ENCODE measurements at regions not wholly inside any gene's neighbourhood (a gene's known extent, or its start where the extent isn't known, plus 50 kb on each side); places are given as distances from the start of the nearest gene placed in this dataset.

DNA sequence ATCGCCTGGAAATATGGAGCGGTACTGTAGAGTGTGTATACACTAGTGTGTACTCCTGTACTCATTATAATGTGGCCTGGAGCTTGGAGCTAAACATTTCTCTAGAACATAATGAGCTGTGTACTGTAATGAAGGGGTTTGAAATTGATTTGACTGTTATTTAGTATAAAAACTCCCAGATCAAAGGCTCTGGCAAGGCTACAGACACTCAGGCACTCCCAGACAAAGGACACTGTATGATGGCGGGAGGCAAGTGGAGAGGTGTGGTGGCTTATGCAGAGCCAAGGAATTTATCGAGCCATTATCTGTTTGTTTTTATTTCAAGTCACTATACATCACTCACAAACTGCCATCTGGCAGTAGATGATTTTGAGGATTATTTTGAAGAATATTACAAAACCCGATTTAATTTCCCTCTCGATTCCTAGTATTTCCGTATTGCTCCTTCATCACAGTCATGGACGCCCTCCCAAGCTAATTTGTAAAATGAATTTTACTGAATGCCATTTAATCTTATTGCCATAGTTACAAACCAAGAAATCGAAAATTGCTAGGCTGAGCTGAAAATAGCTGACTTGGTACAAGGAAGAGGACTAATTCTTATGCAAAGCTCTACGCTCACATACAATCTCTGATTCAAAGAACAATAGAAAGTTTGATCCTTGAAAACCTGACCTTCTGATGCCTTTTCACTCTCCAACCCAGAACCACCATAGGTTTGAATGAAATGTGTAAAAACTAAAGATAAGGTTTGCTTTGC lies 240.2 kb upstream of the SEMA6A start:
- peak overlapping the region; percentile 1 for H3K9ac ChIP-seq (ENCODE audit: low read length)
- no peaks in the 10 kb centered on the region for H3F3A ChIP-seq (ENCODE audit: insufficient read depth, low read length, poor library complexity, severe bottlenecking)
- H3K9me2 ChIP-seq (ENCODE audit: insufficient read depth, low read length) = no peaks in the 10 kb centered on the region
- H3K27me3 ChIP-seq (ENCODE audit: insufficient read depth, low read depth, low read length) = no peaks in the 10 kb centered on the region
- peak overlapping the region; percentile 10 for H2AFZ ChIP-seq (ENCODE audit: low read depth, low read length)
- H3K4me2 ChIP-seq (ENCODE audit: low read length) = no peak overlapping the region
- no peaks in the 10 kb centered on the region for H3K36me3 ChIP-seq (ENCODE audit: insufficient read depth, low read length)
- no peak overlapping the region for H3K4me3 ChIP-seq (ENCODE audit: low read length)
- H4K20me1 ChIP-seq (ENCODE audit: insufficient read depth) = no peaks in the 10 kb centered on the region
- H3K27ac ChIP-seq (ENCODE audit: low read length) = peak overlapping the region; percentile 55
- no peaks in the 10 kb centered on the region for H3K9me3 ChIP-seq (ENCODE audit: low read length)
- TF ChIP-seq EP300 (conservative IDR thresholded peaks at IDR 0.05; ENCODE audit: poor library complexity, severe bottlenecking) (peak; percentile 31), SMC3 (conservative IDR thresholded peaks at IDR 0.05; ENCODE audit: poor library complexity) (no peak)
- no peaks in the 10 kb centered on the region for H3K79me2 ChIP-seq (replicated peaks; ENCODE audit: insufficient read depth, low read length)

GRCh38 chr5:116813906-116814305 lies 239.3 kb upstream of the SEMA6A start:
- Histone ChIP-seq H3K9me2 (ENCODE audit: insufficient read depth, low read length) (no peaks in the 10 kb centered on the region), H3K9ac (ENCODE audit: low read length) (no peak overlapping the region), H4K20me1 (ENCODE audit: insufficient read depth) (no peaks in the 10 kb centered on the region), H3K79me2 (replicated peaks; ENCODE audit: insufficient read depth, low read length) (no peaks in the 10 kb centered on the region), H3K27me3 (ENCODE audit: insufficient read depth, low read depth, low read length) (no peaks in the 10 kb centered on the region), H3K27ac (ENCODE audit: low read length) (no peak overlapping the region), H3K4me3 (ENCODE audit: low read length) (no peak overlapping the region), H3F3A (ENCODE audit: insufficient read depth, low read length, poor library complexity, severe bottlenecking) (no peaks in the 10 kb centered on the region), H2AFZ (ENCODE audit: low read depth, low read length) (no peak overlapping the region), H3K36me3 (ENCODE audit: insufficient read depth, low read length) (no peaks in the 10 kb centered on the region), H3K4me2 (ENCODE audit: low read length) (no peak overlapping the region), H3K9me3 (ENCODE audit: low read length) (no peaks in the 10 kb centered on the region)
- TF ChIP-seq POLR2AphosphoS5 (IDR thresholded peaks at IDR 0.05) = no peak

DNA sequence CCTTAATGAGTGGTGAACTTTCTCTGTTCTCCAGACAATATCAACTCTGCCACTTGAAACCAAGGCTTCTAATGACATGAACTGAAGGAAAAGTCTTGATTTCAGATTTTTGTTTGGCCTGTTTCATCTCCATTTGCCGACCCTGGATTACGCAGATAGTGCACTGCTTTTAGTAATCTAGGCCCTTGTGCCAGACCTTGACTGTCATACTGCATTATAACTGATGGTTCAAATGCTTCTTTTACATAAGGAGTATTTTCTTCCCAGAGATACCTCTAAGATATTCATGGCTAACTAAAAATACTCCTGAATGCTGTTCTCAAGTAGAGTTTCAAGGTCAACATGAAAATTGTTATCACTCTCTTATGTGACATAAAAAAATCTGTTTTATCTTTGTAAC lies 238.7 kb upstream of the SEMA6A start:
- Histone ChIP-seq H3K4me2 (ENCODE audit: low read length) (no peak overlapping the region), H2AFZ (ENCODE audit: low read depth, low read length) (no peak overlapping the region)
- TF ChIP-seq EP300 (conservative IDR thresholded peaks at IDR 0.05; ENCODE audit: poor library complexity, severe bottlenecking) (no peak), EZH2 (IDR thresholded peaks at IDR 0.05; ENCODE audit: borderline replicate concordance, insufficient read depth, low read length, poor library complexity, severe bottlenecking) (no peak), SMC3 (conservative IDR thresholded peaks at IDR 0.05; ENCODE audit: poor library complexity) (no peak)
- TF ChIP-seq, protein P1, sequence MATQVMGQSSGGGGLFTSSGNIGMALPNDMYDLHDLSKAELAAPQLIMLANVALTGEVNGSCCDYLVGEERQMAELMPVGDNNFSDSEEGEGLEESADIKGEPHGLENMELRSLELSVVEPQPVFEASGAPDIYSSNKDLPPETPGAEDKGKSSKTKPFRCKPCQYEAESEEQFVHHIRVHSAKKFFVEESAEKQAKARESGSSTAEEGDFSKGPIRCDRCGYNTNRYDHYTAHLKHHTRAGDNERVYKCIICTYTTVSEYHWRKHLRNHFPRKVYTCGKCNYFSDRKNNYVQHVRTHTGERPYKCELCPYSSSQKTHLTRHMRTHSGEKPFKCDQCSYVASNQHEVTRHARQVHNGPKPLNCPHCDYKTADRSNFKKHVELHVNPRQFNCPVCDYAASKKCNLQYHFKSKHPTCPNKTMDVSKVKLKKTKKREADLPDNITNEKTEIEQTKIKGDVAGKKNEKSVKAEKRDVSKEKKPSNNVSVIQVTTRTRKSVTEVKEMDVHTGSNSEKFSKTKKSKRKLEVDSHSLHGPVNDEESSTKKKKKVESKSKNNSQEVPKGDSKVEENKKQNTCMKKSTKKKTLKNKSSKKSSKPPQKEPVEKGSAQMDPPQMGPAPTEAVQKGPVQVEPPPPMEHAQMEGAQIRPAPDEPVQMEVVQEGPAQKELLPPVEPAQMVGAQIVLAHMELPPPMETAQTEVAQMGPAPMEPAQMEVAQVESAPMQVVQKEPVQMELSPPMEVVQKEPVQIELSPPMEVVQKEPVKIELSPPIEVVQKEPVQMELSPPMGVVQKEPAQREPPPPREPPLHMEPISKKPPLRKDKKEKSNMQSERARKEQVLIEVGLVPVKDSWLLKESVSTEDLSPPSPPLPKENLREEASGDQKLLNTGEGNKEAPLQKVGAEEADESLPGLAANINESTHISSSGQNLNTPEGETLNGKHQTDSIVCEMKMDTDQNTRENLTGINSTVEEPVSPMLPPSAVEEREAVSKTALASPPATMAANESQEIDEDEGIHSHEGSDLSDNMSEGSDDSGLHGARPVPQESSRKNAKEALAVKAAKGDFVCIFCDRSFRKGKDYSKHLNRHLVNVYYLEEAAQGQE (IDR thresholded peaks at IDR 0.05; ENCODE audit: borderline replicate concordance) = no peak

More for the DNA sequence above, 238.7 kb upstream of the SEMA6A start:
- Histone ChIP-seq H3K4me3 (ENCODE audit: low read length) (no peak overlapping the region), H3K9me2 (ENCODE audit: insufficient read depth, low read length) (no peaks in the 10 kb centered on the region), H3K36me3 (ENCODE audit: insufficient read depth, low read length) (no peaks in the 10 kb centered on the region), H3K79me2 (replicated peaks; ENCODE audit: insufficient read depth, low read length) (no peaks in the 10 kb centered on the region), H3F3A (ENCODE audit: insufficient read depth, low read length, poor library complexity, severe bottlenecking) (no peaks in the 10 kb centered on the region), H3K27ac (ENCODE audit: low read length) (no peak overlapping the region), H4K20me1 (ENCODE audit: insufficient read depth) (no peaks in the 10 kb centered on the region), H3K27me3 (ENCODE audit: insufficient read depth, low read depth, low read length) (no peaks in the 10 kb centered on the region), H3K9ac (ENCODE audit: low read length) (no peak overlapping the region), H3K9me3 (ENCODE audit: low read length) (no peaks in the 10 kb centered on the region)
